GM19351 (cell line): ENCODE measurements at regions not wholly inside any gene's neighbourhood (a gene's known extent, or its start where the extent isn't known, plus 50 kb on each side); places are given as distances from the start of the nearest gene placed in this dataset.

Source experiments
- ATAC-seq: cut with Tn5 transposase; IDR thresholded peaks from one replicate; pipeline ENCODE4 v1.9.1; 2021; ENCODE audit warnings: mild to moderate bottlenecking, moderate library complexity; ENCODE audit not compliant: unreplicated experiment

DNA sequence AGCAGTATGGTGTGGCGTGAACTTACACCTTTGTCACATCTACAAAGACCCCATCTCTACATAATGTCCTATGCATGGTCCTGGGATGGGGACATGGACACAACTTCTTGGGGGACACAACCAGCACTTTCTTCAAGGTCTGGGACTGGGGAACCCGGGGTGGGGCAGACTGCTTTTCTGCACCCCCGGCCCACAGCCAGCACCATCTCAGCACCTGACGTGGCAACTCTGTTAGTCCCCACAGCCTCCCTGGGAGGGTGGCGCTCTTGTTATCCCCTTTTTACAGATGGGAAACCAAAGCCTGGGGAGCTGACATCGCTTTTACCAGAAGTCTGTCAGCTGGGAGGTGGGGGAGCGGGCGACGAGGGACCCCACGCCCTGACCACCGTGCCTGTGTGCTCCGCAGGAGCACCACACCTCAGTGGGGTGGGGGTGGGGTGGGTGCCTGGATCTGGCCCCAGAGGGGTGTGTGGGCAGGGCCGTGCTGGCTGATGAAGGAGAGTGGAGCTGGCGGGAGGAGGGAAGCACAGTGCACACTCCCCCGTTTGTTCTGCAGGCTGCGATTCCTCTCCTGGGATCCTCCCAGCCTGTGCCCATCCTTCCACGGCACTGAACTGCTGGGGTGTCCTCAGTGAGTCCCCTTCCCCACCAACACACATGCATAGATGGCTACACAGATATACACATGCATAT is 115.4 kb upstream of the GSE1 start:
- ATAC-seq, result no peak

- ATAC-seq, result no peak
Observed at GRCh38 chr16:85498607-85499006, 114.5 kb upstream of the GSE1 start.

DNA sequence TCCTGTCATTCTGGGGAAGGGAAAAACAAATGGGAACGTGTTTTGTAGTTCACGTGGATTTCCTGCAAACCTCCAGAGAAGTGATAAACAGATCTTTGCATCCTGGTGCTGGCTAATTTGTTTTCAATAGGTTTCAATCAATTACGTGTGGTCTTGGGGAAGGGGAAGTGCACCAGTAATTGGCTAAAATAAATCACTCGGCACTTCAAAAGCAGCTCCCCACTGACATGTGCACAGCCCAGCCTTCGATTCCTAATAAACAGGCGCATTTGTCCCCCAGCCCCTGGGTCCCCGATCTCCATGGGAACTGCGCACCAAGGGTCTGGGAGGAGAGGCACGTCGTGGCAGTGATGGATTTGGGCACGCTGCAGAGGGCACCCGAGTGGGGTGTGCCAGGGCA is 112.9 kb upstream of the GSE1 start:
- no peak for ATAC-seq

DNA sequence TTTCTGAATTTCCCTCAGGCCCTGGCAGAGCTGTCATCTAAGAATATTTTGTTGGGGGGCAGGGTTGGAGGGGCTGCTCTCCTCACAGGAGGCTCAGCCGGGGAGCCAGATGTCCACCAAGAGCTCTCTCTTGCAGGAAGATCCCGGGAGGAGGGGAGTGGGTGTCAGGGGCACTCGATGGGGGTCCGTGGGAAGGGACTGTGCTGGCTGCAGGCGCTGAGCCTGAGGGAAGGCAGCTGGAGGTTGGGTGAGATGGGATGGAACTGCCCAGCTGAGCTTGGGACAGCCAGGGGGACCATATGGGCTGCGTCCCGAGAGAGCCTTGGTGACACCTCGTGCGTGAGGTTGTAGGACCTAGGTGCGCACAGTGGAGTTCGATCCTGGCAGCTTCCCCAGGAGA is 111.2 kb upstream of the GSE1 start:
- no peak for ATAC-seq

DNA sequence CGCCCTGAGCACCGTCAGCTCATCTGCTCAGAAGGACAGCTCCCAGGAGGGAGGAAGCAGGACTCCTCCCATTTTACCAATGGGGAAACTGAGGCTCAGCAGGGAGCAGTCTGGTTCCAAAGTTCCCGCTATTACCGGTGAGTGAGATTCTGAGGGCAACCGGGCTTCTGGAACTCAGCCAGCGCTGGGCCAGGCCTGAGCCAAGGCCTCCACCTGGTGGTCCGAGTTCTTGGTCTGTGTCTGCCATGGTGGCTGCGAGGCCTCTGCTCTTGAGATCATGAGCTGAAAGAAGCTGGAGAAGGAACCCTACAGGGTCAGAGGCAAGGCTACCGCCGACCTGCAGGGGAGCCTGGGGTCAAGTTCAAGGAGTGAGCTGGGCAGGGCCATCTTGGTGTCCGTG is 110.8 kb upstream of the GSE1 start:
- no peak for ATAC-seq

- no peak for ATAC-seq
Observed at GRCh38 chr16:85503679-85504231, 109.4 kb upstream of the GSE1 start.

DNA sequence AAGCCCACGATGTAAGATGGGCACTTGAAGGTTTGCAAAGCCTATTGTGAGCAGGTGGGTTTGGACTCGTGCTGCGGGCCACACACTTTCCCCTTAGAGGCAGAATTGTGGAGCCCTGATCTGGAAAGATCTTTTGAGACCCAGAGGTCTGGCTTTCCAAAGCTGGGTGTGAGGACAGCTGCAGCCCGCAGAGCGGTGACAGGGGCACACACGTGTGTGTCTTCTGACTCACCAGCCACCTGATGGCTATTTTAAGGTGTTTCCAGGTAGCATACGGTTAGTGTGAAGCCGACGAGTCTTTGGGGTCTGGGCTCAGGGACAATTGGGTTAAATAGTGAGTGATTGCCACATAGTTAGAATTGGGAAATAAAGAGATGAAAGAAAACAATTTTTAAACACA is 108.9 kb upstream of the GSE1 start:
- ATAC-seq, result no peak

GRCh38 chr16:85505794-85506634 is 107.1 kb upstream of the GSE1 start:
- no peak for ATAC-seq

GRCh38 chr16:85506635-85506911 is 106.5 kb upstream of the GSE1 start:
- no peak for ATAC-seq

- ATAC-seq, result no peak
Observed at GRCh38 chr16:85507342-85507741, 105.8 kb upstream of the GSE1 start.

GRCh38 chr16:85508388-85508787 is 104.7 kb upstream of the GSE1 start:
- ATAC-seq, result no peak

GRCh38 chr16:85508993-85509392 is 104.1 kb upstream of the GSE1 start:
- no peak for ATAC-seq

GRCh38 chr16:85510041-85510659 is 103.0 kb upstream of the GSE1 start:
- no peak for ATAC-seq

GRCh38 chr16:85511938-85512807 is 100.9 kb upstream of the GSE1 start:
- no peak for ATAC-seq

DNA sequence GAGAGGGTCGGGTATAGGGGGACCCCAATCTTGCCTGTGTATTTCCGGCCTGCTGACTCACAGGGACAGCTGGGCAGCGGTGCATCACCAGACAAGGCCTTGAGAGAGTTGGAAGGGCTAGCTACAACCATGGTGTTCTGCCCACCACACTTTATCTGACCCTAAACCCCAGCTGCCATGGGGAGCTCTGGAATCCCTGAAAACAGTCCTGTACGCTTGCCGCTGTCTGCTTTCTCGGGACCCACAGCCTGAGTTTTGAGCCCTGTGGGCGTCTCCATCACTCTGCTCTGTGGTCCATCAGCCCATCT is 100.4 kb upstream of the GSE1 start:
- no peak for ATAC-seq

DNA sequence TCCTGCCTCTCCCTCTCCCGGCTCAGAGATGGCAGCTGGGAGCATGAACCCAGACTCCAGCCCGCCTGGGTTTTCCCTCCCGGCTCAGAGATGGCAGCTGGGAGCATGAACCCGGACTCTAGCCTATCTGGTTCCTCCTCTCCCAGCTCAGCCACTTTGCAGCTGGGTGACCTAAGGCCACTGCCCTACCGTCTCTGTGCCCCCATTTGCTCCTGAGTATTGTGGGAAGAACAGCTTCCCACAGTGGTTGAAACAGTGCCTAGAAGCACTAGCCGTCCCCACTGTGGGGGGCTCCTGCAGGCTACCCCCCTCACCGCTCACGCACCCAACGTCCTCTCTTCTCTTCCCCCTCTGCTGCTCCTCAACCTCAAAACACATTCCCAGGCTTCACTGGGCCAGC is 99.9 kb upstream of the GSE1 start:
- no peak for ATAC-seq

- no peak for ATAC-seq
Observed at GRCh38 chr16:85513649-85514048, 99.5 kb upstream of the GSE1 start.

- ATAC-seq, result no peak
Observed at GRCh38 chr16:85514295-85514597, 98.9 kb upstream of the GSE1 start.

- ATAC-seq, result no peak
Observed at GRCh38 chr16:85514598-85515318, 98.4 kb upstream of the GSE1 start.

DNA sequence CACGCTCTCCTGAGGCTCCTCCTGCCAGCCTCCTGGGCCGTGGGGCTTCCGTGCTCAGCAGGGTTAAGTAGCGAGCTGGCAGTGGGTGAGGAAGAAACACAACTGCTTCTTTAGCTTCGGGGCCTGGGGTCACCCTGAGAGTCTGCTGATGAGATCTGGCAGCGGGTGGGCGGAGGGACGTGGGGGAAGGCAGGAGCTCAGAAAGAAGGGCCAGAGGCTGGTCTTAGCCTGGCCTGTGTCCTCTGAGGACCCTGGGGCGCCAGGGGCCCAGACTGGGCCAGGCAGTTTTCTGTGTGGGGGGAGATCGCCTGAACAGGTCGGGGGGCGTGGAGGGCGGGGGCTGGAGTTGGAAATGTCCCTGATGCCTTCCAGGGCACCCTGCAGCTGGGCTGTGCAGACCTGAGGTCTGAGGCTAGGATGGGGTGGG is 97.8 kb upstream of the GSE1 start:
- no peak for ATAC-seq
